K562 (cell line): ENCODE measurements at regions not wholly inside any gene's neighbourhood (a gene's known extent, or its start where the extent isn't known, plus 50 kb on each side); places are given as distances from the start of the nearest gene placed in this dataset.

ENCODE experiments used
- ATAC-seq: fragments of 200-7000 bp; cut with Tn5 transposase; 3 replicates; pipeline ENCODE4 v1.9.1; 2020; ENCODE audit warnings: moderate library complexity
- BruUV-seq: library from RNA; stranded (reverse); fragments of 400-500 nt; replicated peaks from 2 replicates; lab custom pipeline; 2021; lab: Mats Ljungman, UMichigan
- CTCF ChIA-PET: fragments of 300-600 bp; formaldehyde crosslinking; extraction: SDS; loops from one replicate; lab custom pipeline; 2021; ENCODE audit warnings: low intra/inter-chr PET ratio; lab: Yijun Ruan, JAX
- POLR2A ChIA-PET: fragments of 300-600, 350-650 bp; sonication (Branson Sonifier 250); formaldehyde crosslinking; extraction: SDS; loops from one replicate; lab custom pipeline; 2021; ENCODE audit warnings: antibody characterized with exemption, inconsistent platforms; lab: Yijun Ruan, JAX
- DNase-seq, 4 experiments: peaks; one replicate each; pipeline versions ENCODE4 v3.0.0 to v3.0.0-alpha.2; 2011 to 2018; ENCODE audit warnings: low spot score in 3 of 4, mixed read lengths in 3 of 4; ENCODE audit errors: extremely low read depth in 1 of 4
- FAIRE-seq: peaks from 2 replicates; lab custom pipeline; 2011; peaks lifted over from hg19 to GRCh38; lab: Jason Lieb, UNC
- H2AFZ ChIP-seq: 2 replicates; pipeline ENCODE4 v1.6.0; 2011; ENCODE audit warnings: low read depth, low read length, control low read depth, inconsistent platforms
- H3K27ac ChIP-seq: fragments of 200-600 bp; 3 replicates; pipeline ENCODE4 v1.8.0; 2011; ENCODE audit warnings: low read depth, mild to moderate bottlenecking, control low read depth, inconsistent platforms, low read length, moderate library complexity, mixed read lengths; ENCODE audit errors: extremely low read depth
- H3K27me3 ChIP-seq, 2 experiments: fragments of 300-600 bp in 1 of 2; 2 replicates in 1 of 2; 3 replicates in 1 of 2; pipeline versions ENCODE4 v1.6.0 to v1.8.0; 2011; ENCODE audit warnings: inconsistent platforms in 2 of 2, low read length in 2 of 2, mild to moderate bottlenecking in 1 of 2, mixed read lengths in 1 of 2, moderate library complexity in 1 of 2; ENCODE audit not compliant: control insufficient read depth in 2 of 2, insufficient read depth in 2 of 2
- H3K36me3 ChIP-seq: fragments of 300-600 bp; 3 replicates; pipeline ENCODE4 v1.8.0; 2011; ENCODE audit warnings: mild to moderate bottlenecking, low read length, inconsistent platforms; ENCODE audit not compliant: control insufficient read depth, insufficient read depth
- H3K4me1 ChIP-seq, 2 experiments: fragments of 200-600 bp in 1 of 2; replicated peaks in 1 of 2; 2 replicates in 1 of 2; 3 replicates in 1 of 2; pipeline versions ENCODE4 v1.5.1 to v1.8.0; 2011; ENCODE audit warnings: inconsistent platforms in 2 of 2, low read length in 2 of 2, mild to moderate bottlenecking in 1 of 2, mixed read lengths in 1 of 2, moderate library complexity in 1 of 2; ENCODE audit not compliant: control insufficient read depth in 2 of 2, insufficient read depth in 2 of 2
- H3K4me2 ChIP-seq: 2 replicates; pipeline ENCODE4 v1.6.1; 2011; ENCODE audit warnings: low read length, control low read depth, inconsistent platforms, mixed read lengths; ENCODE audit not compliant: insufficient read depth
- H3K4me3 ChIP-seq: fragments of 200-600 bp; sonication (generic), shearing (Covaris generic); 2 replicates; pipeline ENCODE4 v1.5.1; 2016; ENCODE audit warnings: control low read depth, inconsistent platforms
- H3K79me2 ChIP-seq: fragments of 200-600 bp; 3 replicates; pipeline ENCODE4 v1.8.0; 2011; ENCODE audit warnings: low read length, inconsistent platforms; ENCODE audit not compliant: control insufficient read depth, insufficient read depth
- H3K9ac ChIP-seq, 2 experiments: 2 replicates each; pipeline versions ENCODE4 v1.6.0 to v1.6.1; 2011; ENCODE audit warnings: low read depth in 2 of 2, low read length in 2 of 2, control low read depth in 1 of 2, inconsistent platforms in 1 of 2, mild to moderate bottlenecking in 1 of 2, mixed read lengths in 1 of 2; ENCODE audit not compliant: insufficient read depth in 1 of 2
- H3K9me1 ChIP-seq: one replicate; pipeline ENCODE4 v1.6.0; 2011; ENCODE audit warnings: inconsistent platforms, mild to moderate bottlenecking, low read length, moderate library complexity; ENCODE audit not compliant: control insufficient read depth, insufficient read depth
- H3K9me3 ChIP-seq: replicated peaks from 2 replicates; pipeline ENCODE4 v1.5.1; 2011; ENCODE audit warnings: low read depth, low read length, inconsistent platforms; ENCODE audit not compliant: control insufficient read depth, insufficient read depth
- H4K20me1 ChIP-seq: replicated peaks from 2 replicates; pipeline ENCODE4 v1.6.1; 2011; ENCODE audit warnings: low read length, inconsistent platforms, mixed read lengths; ENCODE audit not compliant: control insufficient read depth, insufficient read depth
- CEBPZ ChIP-seq: fragments of 150-350 bp; IDR thresholded peaks from 2 replicates; pipeline ENCODE4 v1.6.1; 2014; ENCODE audit warnings: low read depth, mild to moderate bottlenecking, low read length, borderline replicate concordance
- E4F1 ChIP-seq: fragments of 250-450 bp; sonication (Bioruptor Pico); IDR thresholded peaks from 2 replicates; pipeline ENCODE4 v1.5.0; 2021; ENCODE audit warnings: mild to moderate bottlenecking, borderline replicate concordance
- ESRRA ChIP-seq: fragments of 450-650 bp; IDR thresholded peaks from 2 replicates; pipeline ENCODE4 v1.6.1; 2014; ENCODE audit warnings: low read depth, mild to moderate bottlenecking, moderate library complexity, borderline replicate concordance
- NRF1 ChIP-seq, 2 experiments: fragments of 450-650 bp; IDR thresholded peaks in 1 of 2; conservative IDR thresholded peaks in 1 of 2; 2 replicates each; pipeline ENCODE4 v1.6.1; 2014; ENCODE audit warnings: mild to moderate bottlenecking in 2 of 2
- SAFB2 ChIP-seq: fragments of 200-400 bp; formaldehyde crosslinking; IDR thresholded peaks from 2 replicates; pipeline ENCODE4 v1.6.1; 2018; ENCODE audit warnings: borderline replicate concordance, low read length, low read depth, moderate library complexity; ENCODE audit not compliant: severe bottlenecking
- WGBS: fragments of 100-300 bp; shearing (Covaris generic); methylation state at CpG from one replicate; pipeline ENCODE4 v1.1.6; 2016; ENCODE audit warnings: low coverage, mixed read lengths; ENCODE audit not compliant: insufficient coverage; ENCODE audit errors: missing lambda C conversion rate; 5-methylcytosine and 5-hydroxymethylcytosine counted together
- in situ Hi-C: fragments of 300-500 bp; cut with MboI; formaldehyde crosslinking; loops from 4 replicates; pipeline ENCODE4 v1.15.0; 2018; ENCODE audit warnings: inconsistent platforms, mixed read lengths
- intact Hi-C: fragments of 100-400 bp; cut with micrococcal nuclease; formaldehyde crosslinking; loops from 2 replicates; pipeline ENCODE4 v1.14.2; 2022
- TF ChIP-seq, protein P1 (sequence below), 2 experiments: fragments of 450-650 bp; conservative IDR thresholded peaks; 2 replicates each; pipeline ENCODE4 v1.6.1; 2017; ENCODE audit warnings: mild to moderate bottlenecking in 2 of 2, moderate library complexity in 2 of 2

DNA sequence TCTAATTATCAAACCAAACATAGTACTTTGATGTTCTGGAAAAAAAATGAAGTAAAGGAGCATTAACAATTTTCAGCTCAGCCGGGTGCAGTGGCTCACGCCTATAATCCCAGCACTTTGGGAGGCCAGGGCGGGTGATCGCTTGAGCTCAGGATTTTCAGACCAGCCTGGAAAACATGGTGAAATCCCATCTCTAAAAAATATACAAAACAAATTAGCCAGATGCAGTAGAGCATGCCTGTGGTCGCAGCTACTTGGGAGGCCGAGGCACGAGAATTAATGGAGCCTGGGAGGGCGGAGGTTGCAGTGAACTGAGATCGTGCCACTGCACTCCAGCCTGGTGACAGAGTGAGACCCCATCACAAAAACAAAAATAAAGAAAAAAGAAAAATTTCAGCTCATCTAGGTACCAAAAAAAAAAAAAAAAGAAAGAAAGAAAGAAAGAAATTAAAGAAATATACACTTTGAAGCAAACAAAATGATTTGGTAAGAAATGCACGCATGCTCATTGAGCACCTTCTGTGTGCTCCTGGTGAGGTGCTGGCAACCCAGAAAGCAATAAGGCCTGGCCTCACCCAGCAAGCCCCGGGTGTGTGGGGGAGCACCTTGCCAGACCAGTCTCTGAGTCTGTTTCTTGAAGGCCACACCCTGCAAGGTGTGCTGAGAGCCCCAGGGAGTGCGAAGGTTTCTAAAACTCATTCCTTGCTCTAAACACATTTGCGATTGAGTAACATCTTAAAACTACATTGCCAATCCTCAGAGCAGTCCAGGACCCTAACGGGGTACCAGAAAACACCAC, 133.5 kb downstream of the TFCP2L1 start:
- no TSS peak for BruUV-seq
- WGBS, result 2% methylated on average over 14 of the region's 14 CpGs
- ChIA-PET CTCF (no interaction called here), POLR2A (no interaction called here)
- no peaks in the 10 kb centered on the region; the same call in 1 of the 2 replicates for H4K20me1 ChIP-seq
- TF ChIP-seq ESRRA, result no peak
- no peak for TF ChIP-seq CEBPZ
- TF ChIP-seq E4F1 (CRISPR knock-in tag), result no peak
- TF ChIP-seq, protein P1, sequence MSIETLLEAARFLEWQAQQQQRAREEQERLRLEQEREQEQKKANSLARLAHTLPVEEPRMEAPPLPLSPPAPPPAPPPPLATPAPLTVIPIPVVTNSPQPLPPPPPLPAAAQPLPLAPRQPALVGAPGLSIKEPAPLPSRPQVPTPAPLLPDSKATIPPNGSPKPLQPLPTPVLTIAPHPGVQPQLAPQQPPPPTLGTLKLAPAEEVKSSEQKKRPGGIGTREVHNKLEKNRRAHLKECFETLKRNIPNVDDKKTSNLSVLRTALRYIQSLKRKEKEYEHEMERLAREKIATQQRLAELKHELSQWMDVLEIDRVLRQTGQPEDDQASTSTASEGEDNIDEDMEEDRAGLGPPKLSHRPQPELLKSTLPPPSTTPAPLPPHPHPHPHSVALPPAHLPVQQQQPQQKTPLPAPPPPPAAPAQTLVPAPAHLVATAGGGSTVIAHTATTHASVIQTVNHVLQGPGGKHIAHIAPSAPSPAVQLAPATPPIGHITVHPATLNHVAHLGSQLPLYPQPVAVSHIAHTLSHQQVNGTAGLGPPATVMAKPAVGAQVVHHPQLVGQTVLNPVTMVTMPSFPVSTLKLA (conservative IDR thresholded peaks at IDR 0.05), result no peak
- no peak for TF ChIP-seq SAFB2
- peak; percentile 25 to 39; a peak in 2 of 4 replicates for TF ChIP-seq NRF1 (conservative IDR thresholded peaks at IDR 0.05 in 1 of 2, IDR thresholded peaks at IDR 0.05 in 1 of 2)
- intact Hi-C loops (no loop called here), in situ Hi-C loops (no loop called here)
- H3K79me2 ChIP-seq, result no peaks in the 10 kb centered on the region
- no peak for ATAC-seq
- peaks cover 8 to 35% of the 10 kb centered on the region in 2 experiments; a peak in 4 of 5 replicates for H3K27me3 ChIP-seq
- DNase-seq, result no peak
- no peak overlapping the region for H3K4me3 ChIP-seq
- H3K4me2 ChIP-seq, result no peak overlapping the region
- H3K9ac ChIP-seq, result no peak overlapping the region
- no peaks in the 10 kb centered on the region for H3K36me3 ChIP-seq
- no peaks in the 10 kb centered on the region for H3K4me1 ChIP-seq
- H3K9me3 ChIP-seq, result no peaks in the 10 kb centered on the region
- no peak overlapping the region for H2AFZ ChIP-seq
- peaks cover 2% of the 10 kb centered on the region for H3K9me1 ChIP-seq
- no peak for FAIRE-seq
- no peak overlapping the region for H3K27ac ChIP-seq
